ENCODE measurements at regions not wholly inside any gene's neighbourhood (a gene's known extent, or its start where the extent isn't known, plus 50 kb on each side); places are given as distances from the start of the nearest gene placed in this dataset.

GRCh38 chr3:72130565-72130964 is 345.6 kb upstream of the PROK2 start:
- DNase-seq, result no peak
- no peaks in the 10 kb centered on the region for H3K23me2 ChIP-seq (ENCODE audit: insufficient read length, low read depth, low read length, poor library complexity, severe bottlenecking)
- Mint-ChIP-seq H3K27me3 (ENCODE audit: low read depth) (peaks cover 12% of the 10 kb centered on the region), H3K27ac (no peak overlapping the region), H3K4me3 (no peak overlapping the region), H3K9me3 (no peaks in the 10 kb centered on the region; a peak in 2 of 5 replicates), H3K36me3 (ENCODE audit: insufficient read depth in 1 of 3, low read depth in 3 of 3) (no peaks in the 10 kb centered on the region), H3K4me1 (peaks cover 10 to 11% of the 10 kb centered on the region in 2 experiments)
- no CpG with 5 or more reads among the region's 3 CpGs for WGBS (ENCODE audit: extremely low coverage, insufficient read length, low lambda C conversion rate)
- H4K5ac ChIP-seq (ENCODE audit: insufficient read length, low read depth, low read length), result no peak overlapping the region
- H2BK12ac ChIP-seq (ENCODE audit: insufficient read length, low read depth, low read length), result no peak overlapping the region
- H2AK5ac ChIP-seq (ENCODE audit: insufficient read length, low read length), result no peak overlapping the region
- H2BK120ac ChIP-seq (ENCODE audit: low read depth, low read length, poor library complexity, severe bottlenecking), result no peak overlapping the region
- H3K56ac ChIP-seq (ENCODE audit: insufficient read length, low read depth, low read length), result no peak overlapping the region
- no peak overlapping the region for H2BK5ac ChIP-seq (ENCODE audit: insufficient read length, low read length)
- H3T11ph ChIP-seq (ENCODE audit: low read length), result no peak overlapping the region
- H3K79me1 ChIP-seq (ENCODE audit: insufficient read depth, low read depth, low read length, poor library complexity, severe bottlenecking), result no peaks in the 10 kb centered on the region
- H3K18ac ChIP-seq (ENCODE audit: insufficient read length, low read depth, low read length), result no peak overlapping the region
- H3K27me3 ChIP-seq (ENCODE audit: insufficient read depth, low read length), result no peaks in the 10 kb centered on the region
- no peak overlapping the region for H3K9ac ChIP-seq (ENCODE audit: extremely low read depth, insufficient read length, low read length)
- no peak overlapping the region for H3K4ac ChIP-seq (ENCODE audit: low read depth, low read length)
- 0 out of 2 replicates have a peak, but pooled peaks cover 3% of the 10 kb centered on the region for H3K4me1 ChIP-seq (ENCODE audit: insufficient read depth, low read length)
- TF ChIP-seq CTCF (conservative IDR thresholded peaks at IDR 0.05), result no peak
- H3K23ac ChIP-seq (ENCODE audit: insufficient read length, low read depth, low read length), result no peak overlapping the region
- no peak overlapping the region for H2AFZ ChIP-seq (ENCODE audit: low read length)
- H4K20me1 ChIP-seq (ENCODE audit: control insufficient read depth, insufficient read depth, insufficient read length), result no peaks in the 10 kb centered on the region
- H3K4me2 ChIP-seq (ENCODE audit: insufficient read depth, insufficient read length, low read length), result no peak overlapping the region
- H2BK20ac ChIP-seq (ENCODE audit: low read depth, low read length, poor library complexity, severe bottlenecking), result no peak overlapping the region
- no peak overlapping the region for H3K27ac ChIP-seq (ENCODE audit: insufficient read length, low read depth, low read length)
- H3K14ac ChIP-seq (ENCODE audit: insufficient read depth, low read length), result no peak overlapping the region
- H4K8ac ChIP-seq (replicated peaks; ENCODE audit: insufficient read length, low read depth, low read length), result no peak overlapping the region
- no peak overlapping the region for H2BK15ac ChIP-seq (ENCODE audit: low read depth, low read length)
- no peak overlapping the region for H4K91ac ChIP-seq (ENCODE audit: insufficient read length, low read depth, low read length)
- no peaks in the 10 kb centered on the region for H3K9me3 ChIP-seq (ENCODE audit: control insufficient read depth, low read depth, low read length)
- no peaks in the 10 kb centered on the region for H3K79me2 ChIP-seq (ENCODE audit: insufficient read depth, low read length)

All from H9 (cell line).